HepG2 (cell line): ENCODE measurements at regions not wholly inside any gene's neighbourhood (a gene's known extent, or its start where the extent isn't known, plus 50 kb on each side); places are given as distances from the start of the nearest gene placed in this dataset.

ENCODE experiments used
- ATAC-seq: fragments of 200-7000 bp; cut with Tn5 transposase; 3 replicates; pipeline ENCODE4 v1.9.1; 2020; ENCODE audit warnings: mild to moderate bottlenecking, moderate library complexity
- BruUV-seq: library from RNA; stranded (reverse); fragments of 400-500 nt; replicated peaks from 2 replicates; lab custom pipeline; 2021; lab: Mats Ljungman, UMichigan
- CTCF ChIA-PET: fragments of 300-600 bp; formaldehyde crosslinking; extraction: SDS; loops from one replicate; lab custom pipeline; 2021; ENCODE audit warnings: low total read pairs, inconsistent platforms, low intra/inter-chr PET ratio; lab: Yijun Ruan, JAX
- POLR2A ChIA-PET: fragments of 350-600 bp; sonication (Branson Sonifier 250); formaldehyde crosslinking; loops from one replicate; lab custom pipeline; 2020; ENCODE audit warnings: antibody characterized with exemption, inconsistent platforms; lab: Yijun Ruan, JAX
- DNase-seq: peaks from one replicate; pipeline ENCODE4 v3.0.0-alpha.2; 2015; ENCODE audit warnings: low spot score
- FAIRE-seq: peaks from 3 replicates; lab custom pipeline; 2011; peaks lifted over from hg19 to GRCh38; lab: Jason Lieb, UNC
- H2AFZ ChIP-seq: one replicate; pipeline ENCODE4 v1.6.1; 2011; ENCODE audit warnings: low read length, inconsistent platforms
- H3K27ac ChIP-seq: fragments of 300-600 bp; 3 replicates; pipeline ENCODE4 v1.8.0; 2011; ENCODE audit warnings: mixed run types, mild to moderate bottlenecking, mixed read lengths, low read length, inconsistent platforms; ENCODE audit not compliant: insufficient read depth; ENCODE audit errors: extremely low read length
- H3K27me3 ChIP-seq, 2 experiments: fragments of 200-600 bp in 1 of 2; 2 replicates in 1 of 2; 3 replicates in 1 of 2; pipeline versions ENCODE4 v1.6.0 to v1.8.0; 2011; ENCODE audit warnings: low read length in 2 of 2, mild to moderate bottlenecking in 2 of 2, moderate library complexity in 2 of 2, inconsistent platforms in 1 of 2; ENCODE audit not compliant: insufficient read depth in 2 of 2, control insufficient read depth in 1 of 2
- H3K36me3 ChIP-seq, 2 experiments: fragments of 200-600 bp in 1 of 2; replicated peaks in 1 of 2; 2 replicates in 1 of 2; 3 replicates in 1 of 2; pipeline versions ENCODE4 v1.5.1 to v1.8.0; 2011; ENCODE audit warnings: low read length in 2 of 2, inconsistent platforms in 1 of 2; ENCODE audit not compliant: insufficient read depth in 2 of 2, control insufficient read depth in 1 of 2
- H3K4me1 ChIP-seq: 2 replicates; pipeline ENCODE4 v1.5.1; 2012; ENCODE audit warnings: low read length, inconsistent platforms; ENCODE audit not compliant: insufficient read depth
- H3K4me2 ChIP-seq: 2 replicates; pipeline ENCODE4 v1.6.0; 2011; ENCODE audit warnings: low read depth, low read length, inconsistent platforms
- H3K4me3 ChIP-seq, 3 experiments: fragments of 200-600 bp in 1 of 3; sonication (generic), shearing (Covaris generic) in 1 of 3; replicated peaks in 1 of 3; 2 replicates each; pipeline ENCODE4 v1.5.1; 2011 to 2016; ENCODE audit warnings: low read length in 3 of 3, inconsistent platforms in 2 of 3, low read depth in 2 of 3, mild to moderate bottlenecking in 2 of 3, control low read depth in 1 of 3, mixed read lengths in 1 of 3; ENCODE audit not compliant: insufficient read depth in 1 of 3
- H3K79me2 ChIP-seq: one replicate; pipeline ENCODE4 v1.6.1; 2011; ENCODE audit warnings: low read length, inconsistent platforms; ENCODE audit not compliant: insufficient read depth
- H3K9ac ChIP-seq: 2 replicates; pipeline ENCODE4 v1.6.0; 2011; ENCODE audit warnings: mild to moderate bottlenecking, low read depth, low read length, inconsistent platforms; ENCODE audit not compliant: insufficient read depth
- H3K9me3 ChIP-seq: 2 replicates; pipeline ENCODE4 v1.5.1; 2012; ENCODE audit warnings: mild to moderate bottlenecking, low read length
- H4K20me1 ChIP-seq: 2 replicates; pipeline ENCODE4 v1.6.0; 2011; ENCODE audit warnings: inconsistent platforms, mild to moderate bottlenecking, low read length, moderate library complexity; ENCODE audit not compliant: insufficient read depth
- GTF3A ChIP-seq: sonication (generic); formaldehyde crosslinking; conservative IDR thresholded peaks from 2 replicates; pipeline ENCODE4 v1.4.0; 2020; ENCODE audit warnings: mild to moderate bottlenecking, missing genetic modification reagents
- HOXD1 ChIP-seq: sonication (generic); formaldehyde crosslinking; IDR thresholded peaks from 2 replicates; pipeline ENCODE4 v1.5.0; 2020; ENCODE audit warnings: missing genetic modification reagents
- MIXL1 ChIP-seq: IDR thresholded peaks from 2 replicates; pipeline ENCODE4 v1.6.1; 2016
- NCOA1 ChIP-seq: sonication (generic); formaldehyde crosslinking; IDR thresholded peaks from 2 replicates; pipeline ENCODE4 v1.9.0; 2021; ENCODE audit warnings: missing genetic modification reagents
- ZFP1 ChIP-seq: IDR thresholded peaks from 2 replicates; pipeline ENCODE4 v1.6.1; 2016
- ZNF331 ChIP-seq: sonication (generic); formaldehyde crosslinking; IDR thresholded peaks from 2 replicates; pipeline ENCODE4 v1.4.0; 2020; ENCODE audit warnings: missing genetic modification reagents
- ZNF33A ChIP-seq: sonication (generic); formaldehyde crosslinking; IDR thresholded peaks from 2 replicates; pipeline ENCODE4 v1.5.1; 2020; ENCODE audit warnings: missing genetic modification reagents, mild to moderate bottlenecking, moderate library complexity, borderline replicate concordance
- ZNF558 ChIP-seq: sonication (generic); formaldehyde crosslinking; IDR thresholded peaks from 2 replicates; pipeline ENCODE4 v1.9.0; 2022; ENCODE audit warnings: mild to moderate bottlenecking, missing genetic modification reagents, borderline replicate concordance
- ZNF672 ChIP-seq: sonication (generic); formaldehyde crosslinking; IDR thresholded peaks from 2 replicates; pipeline ENCODE4 v1.8.1; 2022; ENCODE audit warnings: missing genetic modification reagents
- ZNF703 ChIP-seq: sonication (generic); formaldehyde crosslinking; IDR thresholded peaks from 2 replicates; pipeline ENCODE4 v1.5.1; 2020; ENCODE audit warnings: missing genetic modification reagents, mild to moderate bottlenecking, moderate library complexity, borderline replicate concordance
- ZNF816 ChIP-seq: sonication (generic); formaldehyde crosslinking; IDR thresholded peaks from 2 replicates; pipeline ENCODE4 v1.8.0; 2022; ENCODE audit warnings: missing genetic modification reagents, mild to moderate bottlenecking, borderline replicate concordance
- WGBS: methylation state at CpG from one replicate; pipeline ENCODE4 v1.1.6; 2017; ENCODE audit warnings: low lambda C conversion rate; 5-methylcytosine and 5-hydroxymethylcytosine counted together
- in situ Hi-C: cut with HindIII; loops from 2 replicates; pipeline ENCODE4 v1.10.0; 2017; ENCODE audit warnings: low pct_unique_long_range_greater_than_20kb; ENCODE audit not compliant: extremely low pct_ligation_motif_present
- intact Hi-C: fragments of 100-400 bp; cut with micrococcal nuclease; formaldehyde crosslinking; loops from one replicate; pipeline ENCODE4 v1.10.0; 2022; ENCODE audit not compliant: unreplicated experiment
- TF ChIP-seq, protein P1 (sequence below): sonication (generic); formaldehyde crosslinking; IDR thresholded peaks from 2 replicates; pipeline ENCODE4 v1.4.0; 2020; ENCODE audit warnings: low read depth, mild to moderate bottlenecking, missing genetic modification reagents
- TF ChIP-seq, protein P2 (sequence below): sonication (generic); formaldehyde crosslinking; conservative IDR thresholded peaks from 2 replicates; pipeline ENCODE4 v1.4.0; 2020; ENCODE audit warnings: missing genetic modification reagents
- TF ChIP-seq, protein P3 (sequence below): sonication (generic); formaldehyde crosslinking; IDR thresholded peaks from 2 replicates; pipeline ENCODE4 v1.8.1; 2023; ENCODE audit warnings: mild to moderate bottlenecking, missing genetic modification reagents, borderline replicate concordance
- TF ChIP-seq, protein P4 (sequence below): sonication (generic); formaldehyde crosslinking; IDR thresholded peaks from 2 replicates; pipeline ENCODE4 v1.9.0; 2021; ENCODE audit warnings: missing genetic modification reagents, mild to moderate bottlenecking, borderline replicate concordance
- TF ChIP-seq, protein P5 (sequence below): sonication (generic); formaldehyde crosslinking; IDR thresholded peaks from 2 replicates; pipeline ENCODE4 v1.4.0; 2020; ENCODE audit warnings: missing genetic modification reagents, borderline replicate concordance
- TF ChIP-seq, protein P6 (sequence below): sonication (generic); formaldehyde crosslinking; IDR thresholded peaks from 2 replicates; pipeline ENCODE4 v1.4.0; 2020; ENCODE audit warnings: mild to moderate bottlenecking, missing genetic modification reagents, borderline replicate concordance

DNA sequence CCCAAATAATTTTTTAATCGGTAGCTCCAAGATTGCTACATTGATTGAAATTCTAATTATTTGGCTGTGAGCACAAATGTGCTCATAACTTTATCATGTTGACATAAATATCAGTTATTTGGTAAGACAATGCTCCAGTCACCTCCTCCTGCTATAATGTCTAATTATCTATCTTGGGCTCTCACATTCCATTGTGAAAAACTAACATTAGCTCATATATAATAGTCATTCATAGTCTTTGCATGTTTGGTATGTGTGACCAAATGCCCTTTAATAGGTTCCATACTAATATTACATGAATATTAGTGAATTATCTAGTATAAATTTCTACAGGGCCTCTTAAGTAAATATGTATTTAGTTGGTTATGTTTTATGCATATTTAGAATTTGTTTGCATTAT lies 185.6 kb upstream of the MCHR2 start:
- FAIRE-seq: no peak
- CTCF ChIA-PET: no interaction called here
- TF ChIP-seq NCOA1 (CRISPR knock-in tag) (no peak), HOXD1 (no peak), GTF3A (no peak), ZNF558 (CRISPR knock-in tag) (no peak), ZNF816 (CRISPR knock-in tag) (no peak), ZFP1 (no peak), ZNF672 (no peak), ZNF33A (CRISPR knock-in tag) (no peak), ZNF703 (CRISPR knock-in tag) (no peak), ZNF331 (no peak), MIXL1 (CRISPR knock-in tag) (no peak)
- TF ChIP-seq, protein P1, sequence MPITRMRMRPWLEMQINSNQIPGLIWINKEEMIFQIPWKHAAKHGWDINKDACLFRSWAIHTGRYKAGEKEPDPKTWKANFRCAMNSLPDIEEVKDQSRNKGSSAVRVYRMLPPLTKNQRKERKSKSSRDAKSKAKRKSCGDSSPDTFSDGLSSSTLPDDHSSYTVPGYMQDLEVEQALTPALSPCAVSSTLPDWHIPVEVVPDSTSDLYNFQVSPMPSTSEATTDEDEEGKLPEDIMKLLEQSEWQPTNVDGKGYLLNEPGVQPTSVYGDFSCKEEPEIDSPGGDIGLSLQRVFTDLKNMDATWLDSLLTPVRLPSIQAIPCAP (CRISPR knock-in tag): no peak
- TF ChIP-seq, protein P2, sequence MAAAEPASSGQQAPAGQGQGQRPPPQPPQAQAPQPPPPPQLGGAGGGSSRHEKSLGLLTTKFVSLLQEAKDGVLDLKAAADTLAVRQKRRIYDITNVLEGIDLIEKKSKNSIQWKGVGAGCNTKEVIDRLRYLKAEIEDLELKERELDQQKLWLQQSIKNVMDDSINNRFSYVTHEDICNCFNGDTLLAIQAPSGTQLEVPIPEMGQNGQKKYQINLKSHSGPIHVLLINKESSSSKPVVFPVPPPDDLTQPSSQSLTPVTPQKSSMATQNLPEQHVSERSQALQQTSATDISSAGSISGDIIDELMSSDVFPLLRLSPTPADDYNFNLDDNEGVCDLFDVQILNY (CRISPR knock-in tag): no peak
- TF ChIP-seq, protein P3, sequence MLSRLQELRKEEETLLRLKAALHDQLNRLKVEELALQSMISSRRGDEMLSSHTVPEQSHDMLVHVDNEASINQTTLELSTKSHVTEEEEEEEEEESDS (CRISPR knock-in tag): no peak
- TF ChIP-seq, protein P4, sequence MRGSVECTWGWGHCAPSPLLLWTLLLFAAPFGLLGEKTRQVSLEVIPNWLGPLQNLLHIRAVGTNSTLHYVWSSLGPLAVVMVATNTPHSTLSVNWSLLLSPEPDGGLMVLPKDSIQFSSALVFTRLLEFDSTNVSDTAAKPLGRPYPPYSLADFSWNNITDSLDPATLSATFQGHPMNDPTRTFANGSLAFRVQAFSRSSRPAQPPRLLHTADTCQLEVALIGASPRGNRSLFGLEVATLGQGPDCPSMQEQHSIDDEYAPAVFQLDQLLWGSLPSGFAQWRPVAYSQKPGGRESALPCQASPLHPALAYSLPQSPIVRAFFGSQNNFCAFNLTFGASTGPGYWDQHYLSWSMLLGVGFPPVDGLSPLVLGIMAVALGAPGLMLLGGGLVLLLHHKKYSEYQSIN (CRISPR knock-in tag): no peak
- TF ChIP-seq, protein P5, sequence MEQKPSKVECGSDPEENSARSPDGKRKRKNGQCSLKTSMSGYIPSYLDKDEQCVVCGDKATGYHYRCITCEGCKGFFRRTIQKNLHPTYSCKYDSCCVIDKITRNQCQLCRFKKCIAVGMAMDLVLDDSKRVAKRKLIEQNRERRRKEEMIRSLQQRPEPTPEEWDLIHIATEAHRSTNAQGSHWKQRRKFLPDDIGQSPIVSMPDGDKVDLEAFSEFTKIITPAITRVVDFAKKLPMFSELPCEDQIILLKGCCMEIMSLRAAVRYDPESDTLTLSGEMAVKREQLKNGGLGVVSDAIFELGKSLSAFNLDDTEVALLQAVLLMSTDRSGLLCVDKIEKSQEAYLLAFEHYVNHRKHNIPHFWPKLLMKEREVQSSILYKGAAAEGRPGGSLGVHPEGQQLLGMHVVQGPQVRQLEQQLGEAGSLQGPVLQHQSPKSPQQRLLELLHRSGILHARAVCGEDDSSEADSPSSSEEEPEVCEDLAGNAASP: no peak
- TF ChIP-seq, protein P6, sequence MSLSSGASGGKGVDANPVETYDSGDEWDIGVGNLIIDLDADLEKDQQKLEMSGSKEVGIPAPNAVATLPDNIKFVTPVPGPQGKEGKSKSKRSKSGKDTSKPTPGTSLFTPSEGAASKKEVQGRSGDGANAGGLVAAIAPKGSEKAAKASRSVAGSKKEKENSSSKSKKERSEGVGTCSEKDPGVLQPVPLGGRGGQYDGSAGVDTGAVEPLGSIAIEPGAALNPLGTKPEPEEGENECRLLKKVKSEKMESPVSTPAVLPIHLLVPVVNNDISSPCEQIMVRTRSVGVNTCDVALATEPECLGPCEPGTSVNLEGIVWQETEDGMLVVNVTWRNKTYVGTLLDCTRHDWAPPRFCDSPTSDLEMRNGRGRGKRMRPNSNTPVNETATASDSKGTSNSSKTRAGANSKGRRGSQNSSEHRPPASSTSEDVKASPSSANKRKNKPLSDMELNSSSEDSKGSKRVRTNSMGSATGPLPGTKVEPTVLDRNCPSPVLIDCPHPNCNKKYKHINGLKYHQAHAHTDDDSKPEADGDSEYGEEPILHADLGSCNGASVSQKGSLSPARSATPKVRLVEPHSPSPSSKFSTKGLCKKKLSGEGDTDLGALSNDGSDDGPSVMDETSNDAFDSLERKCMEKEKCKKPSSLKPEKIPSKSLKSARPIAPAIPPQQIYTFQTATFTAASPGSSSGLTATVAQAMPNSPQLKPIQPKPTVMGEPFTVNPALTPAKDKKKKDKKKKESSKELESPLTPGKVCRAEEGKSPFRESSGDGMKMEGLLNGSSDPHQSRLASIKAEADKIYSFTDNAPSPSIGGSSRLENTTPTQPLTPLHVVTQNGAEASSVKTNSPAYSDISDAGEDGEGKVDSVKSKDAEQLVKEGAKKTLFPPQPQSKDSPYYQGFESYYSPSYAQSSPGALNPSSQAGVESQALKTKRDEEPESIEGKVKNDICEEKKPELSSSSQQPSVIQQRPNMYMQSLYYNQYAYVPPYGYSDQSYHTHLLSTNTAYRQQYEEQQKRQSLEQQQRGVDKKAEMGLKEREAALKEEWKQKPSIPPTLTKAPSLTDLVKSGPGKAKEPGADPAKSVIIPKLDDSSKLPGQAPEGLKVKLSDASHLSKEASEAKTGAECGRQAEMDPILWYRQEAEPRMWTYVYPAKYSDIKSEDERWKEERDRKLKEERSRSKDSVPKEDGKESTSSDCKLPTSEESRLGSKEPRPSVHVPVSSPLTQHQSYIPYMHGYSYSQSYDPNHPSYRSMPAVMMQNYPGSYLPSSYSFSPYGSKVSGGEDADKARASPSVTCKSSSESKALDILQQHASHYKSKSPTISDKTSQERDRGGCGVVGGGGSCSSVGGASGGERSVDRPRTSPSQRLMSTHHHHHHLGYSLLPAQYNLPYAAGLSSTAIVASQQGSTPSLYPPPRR (CRISPR knock-in tag): no peak

More for the DNA sequence above, 185.6 kb upstream of the MCHR2 start:
- intact Hi-C loops (no loop called here), in situ Hi-C loops (no loop called here)
- 83% methylated on average over 1 of the region's 1 CpG for WGBS
- BruUV-seq: no TSS peak
- ATAC-seq (no peak), DNase-seq (no peak)
- Histone ChIP-seq H3K27me3 (no peaks in the 10 kb centered on the region), H3K9me3 (no peaks in the 10 kb centered on the region), H3K4me1 (peaks cover 12% of the 10 kb centered on the region; the same call in 1 of the 2 replicates), H3K4me3 (no peak overlapping the region), H2AFZ (no peak overlapping the region), H3K9ac (no peak overlapping the region), H3K36me3 (no peaks in the 10 kb centered on the region), H4K20me1 (no peaks in the 10 kb centered on the region), H3K27ac (no peak overlapping the region), H3K79me2 (no peaks in the 10 kb centered on the region), H3K4me2 (no peak overlapping the region)
- POLR2A ChIA-PET: no interaction called here
